HG03432 (cell line): ENCODE measurements at regions not wholly inside any gene's neighbourhood (a gene's known extent, or its start where the extent isn't known, plus 50 kb on each side); places are given as distances from the start of the nearest gene placed in this dataset.

ENCODE experiments used
- ATAC-seq: cut with Tn5 transposase; IDR thresholded peaks from one replicate; pipeline ENCODE4 v1.9.1; 2021; ENCODE audit warnings: mild to moderate bottlenecking, moderate library complexity; ENCODE audit not compliant: unreplicated experiment

GRCh38 chr6:137815692-137816091 is 51.4 kb upstream of the TNFAIP3 start:
- no peak for ATAC-seq

- peak; percentile 51 for ATAC-seq
Observed at GRCh38 chr6:137816133-137816579, 50.9 kb upstream of the TNFAIP3 start.

GRCh38 chr6:137816688-137817618 is 50.1 kb upstream of the TNFAIP3 start:
- ATAC-seq: no peak
